K562 (cell line): ENCODE measurements at regions not wholly inside any gene's neighbourhood (a gene's known extent, or its start where the extent isn't known, plus 50 kb on each side); places are given as distances from the start of the nearest gene placed in this dataset.

Experiments used
- ATAC-seq: fragments of 200-7000 bp; cut with Tn5 transposase; 3 replicates; pipeline ENCODE4 v1.9.1; 2020; ENCODE audit warnings: moderate library complexity
- BruUV-seq: library from RNA; stranded (reverse); fragments of 400-500 nt; replicated peaks from 2 replicates; lab custom pipeline; 2021; lab: Mats Ljungman, UMichigan
- CTCF ChIA-PET: fragments of 300-600 bp; formaldehyde crosslinking; extraction: SDS; loops from one replicate; lab custom pipeline; 2021; ENCODE audit warnings: low intra/inter-chr PET ratio; lab: Yijun Ruan, JAX
- POLR2A ChIA-PET: fragments of 300-600, 350-650 bp; sonication (Branson Sonifier 250); formaldehyde crosslinking; extraction: SDS; loops from one replicate; lab custom pipeline; 2021; ENCODE audit warnings: antibody characterized with exemption, inconsistent platforms; lab: Yijun Ruan, JAX
- DNase-seq, 4 experiments: peaks; one replicate each; pipeline versions ENCODE4 v3.0.0 to v3.0.0-alpha.2; 2011 to 2018; ENCODE audit warnings: low spot score in 3 of 4, mixed read lengths in 3 of 4; ENCODE audit errors: extremely low read depth in 1 of 4
- FAIRE-seq: peaks from 2 replicates; lab custom pipeline; 2011; peaks lifted over from hg19 to GRCh38; lab: Jason Lieb, UNC
- H2AFZ ChIP-seq: 2 replicates; pipeline ENCODE4 v1.6.0; 2011; ENCODE audit warnings: low read depth, low read length, control low read depth, inconsistent platforms
- H3K27ac ChIP-seq: fragments of 200-600 bp; 3 replicates; pipeline ENCODE4 v1.8.0; 2011; ENCODE audit warnings: low read depth, mild to moderate bottlenecking, control low read depth, inconsistent platforms, low read length, moderate library complexity, mixed read lengths; ENCODE audit errors: extremely low read depth
- H3K27me3 ChIP-seq, 2 experiments: fragments of 300-600 bp in 1 of 2; 2 replicates in 1 of 2; 3 replicates in 1 of 2; pipeline versions ENCODE4 v1.6.0 to v1.8.0; 2011; ENCODE audit warnings: inconsistent platforms in 2 of 2, low read length in 2 of 2, mild to moderate bottlenecking in 1 of 2, mixed read lengths in 1 of 2, moderate library complexity in 1 of 2; ENCODE audit not compliant: control insufficient read depth in 2 of 2, insufficient read depth in 2 of 2
- H3K36me3 ChIP-seq: fragments of 300-600 bp; 3 replicates; pipeline ENCODE4 v1.8.0; 2011; ENCODE audit warnings: mild to moderate bottlenecking, low read length, inconsistent platforms; ENCODE audit not compliant: control insufficient read depth, insufficient read depth
- H3K4me1 ChIP-seq, 2 experiments: fragments of 200-600 bp in 1 of 2; replicated peaks in 1 of 2; 2 replicates in 1 of 2; 3 replicates in 1 of 2; pipeline versions ENCODE4 v1.5.1 to v1.8.0; 2011; ENCODE audit warnings: inconsistent platforms in 2 of 2, low read length in 2 of 2, mild to moderate bottlenecking in 1 of 2, mixed read lengths in 1 of 2, moderate library complexity in 1 of 2; ENCODE audit not compliant: control insufficient read depth in 2 of 2, insufficient read depth in 2 of 2
- H3K4me2 ChIP-seq: 2 replicates; pipeline ENCODE4 v1.6.1; 2011; ENCODE audit warnings: low read length, control low read depth, inconsistent platforms, mixed read lengths; ENCODE audit not compliant: insufficient read depth
- H3K4me3 ChIP-seq: fragments of 200-600 bp; sonication (generic), shearing (Covaris generic); 2 replicates; pipeline ENCODE4 v1.5.1; 2016; ENCODE audit warnings: control low read depth, inconsistent platforms
- H3K79me2 ChIP-seq: fragments of 200-600 bp; 3 replicates; pipeline ENCODE4 v1.8.0; 2011; ENCODE audit warnings: low read length, inconsistent platforms; ENCODE audit not compliant: control insufficient read depth, insufficient read depth
- H3K9ac ChIP-seq, 2 experiments: 2 replicates each; pipeline versions ENCODE4 v1.6.0 to v1.6.1; 2011; ENCODE audit warnings: low read depth in 2 of 2, low read length in 2 of 2, control low read depth in 1 of 2, inconsistent platforms in 1 of 2, mild to moderate bottlenecking in 1 of 2, mixed read lengths in 1 of 2; ENCODE audit not compliant: insufficient read depth in 1 of 2
- H3K9me1 ChIP-seq: one replicate; pipeline ENCODE4 v1.6.0; 2011; ENCODE audit warnings: inconsistent platforms, mild to moderate bottlenecking, low read length, moderate library complexity; ENCODE audit not compliant: control insufficient read depth, insufficient read depth
- H3K9me3 ChIP-seq: replicated peaks from 2 replicates; pipeline ENCODE4 v1.5.1; 2011; ENCODE audit warnings: low read depth, low read length, inconsistent platforms; ENCODE audit not compliant: control insufficient read depth, insufficient read depth
- H4K20me1 ChIP-seq: replicated peaks from 2 replicates; pipeline ENCODE4 v1.6.1; 2011; ENCODE audit warnings: low read length, inconsistent platforms, mixed read lengths; ENCODE audit not compliant: control insufficient read depth, insufficient read depth
- CHAMP1 ChIP-seq: fragments of 450-650 bp; IDR thresholded peaks from 2 replicates; pipeline ENCODE4 v1.6.1; 2016; ENCODE audit warnings: mild to moderate bottlenecking
- CHCHD3 ChIP-seq: fragments of 250-450 bp; sonication (Bioruptor Pico); IDR thresholded peaks from 2 replicates; pipeline ENCODE4 v2.1.2; 2022; ENCODE audit warnings: mild to moderate bottlenecking
- CSDE1 ChIP-seq, 2 experiments: fragments of 450-650 bp; IDR thresholded peaks; 2 replicates each; pipeline ENCODE4 v1.6.1; 2016; ENCODE audit warnings: mild to moderate bottlenecking in 1 of 2
- E2F3 ChIP-seq: fragments of 250-450 bp; sonication (Bioruptor Pico); IDR thresholded peaks from 2 replicates; pipeline ENCODE4 v1.4.0; 2020; ENCODE audit warnings: mild to moderate bottlenecking
- ESRRA ChIP-seq: fragments of 450-650 bp; IDR thresholded peaks from 2 replicates; pipeline ENCODE4 v1.6.1; 2014; ENCODE audit warnings: low read depth, mild to moderate bottlenecking, moderate library complexity, borderline replicate concordance
- ESRRB ChIP-seq: fragments of 250-450 bp; sonication (Bioruptor Pico); IDR thresholded peaks from 2 replicates; pipeline ENCODE4 v1.5.0; 2020; ENCODE audit warnings: mild to moderate bottlenecking, moderate library complexity, borderline replicate concordance
- ETV5 ChIP-seq: sonication (generic); formaldehyde crosslinking; IDR thresholded peaks from 2 replicates; pipeline ENCODE4 v1.4.0; 2020; ENCODE audit warnings: low read depth, mild to moderate bottlenecking, missing genetic modification reagents
- FOXJ3 ChIP-seq: sonication (generic); formaldehyde crosslinking; IDR thresholded peaks from 2 replicates; pipeline ENCODE4 v1.4.0; 2020; ENCODE audit warnings: mild to moderate bottlenecking, missing genetic modification reagents
- HBP1 ChIP-seq: fragments of 450-650 bp; formaldehyde crosslinking; IDR thresholded peaks from 2 replicates; pipeline ENCODE4 v1.4.0; 2022; ENCODE audit warnings: missing genetic modification characterization
- JUN ChIP-seq, 2 experiments: sonication (generic) in 1 of 2; formaldehyde crosslinking in 1 of 2; IDR thresholded peaks; 2 replicates each; pipeline versions ENCODE4 v1.6.1 to v1.8.0; 2012 to 2022; ENCODE audit warnings: borderline replicate concordance in 2 of 2, mild to moderate bottlenecking in 2 of 2, improper control_type of control experiment in 1 of 2, low read depth in 1 of 2, low read length in 1 of 2, missing genetic modification reagents in 1 of 2
- JUND ChIP-seq, 2 experiments: IDR thresholded peaks; 2 replicates in 1 of 2; 3 replicates in 1 of 2; pipeline ENCODE4 v1.6.1; 2011; ENCODE audit warnings: borderline replicate concordance in 2 of 2, low read depth in 2 of 2, low read length in 2 of 2, improper control_type of control experiment in 1 of 2, missing biosample characterization in 1 of 2, missing genetic modification characterization in 1 of 2, missing genetic modification reagents in 1 of 2
- NFRKB ChIP-seq: fragments of 450-650 bp; IDR thresholded peaks from 2 replicates; pipeline ENCODE4 v1.6.1; 2016; ENCODE audit warnings: low read depth
- PKNOX1 ChIP-seq: fragments of 450-650 bp; IDR thresholded peaks from 2 replicates; pipeline ENCODE4 v1.6.1; 2016
- ZEB2 ChIP-seq: fragments of 450-650 bp; IDR thresholded peaks from 2 replicates; pipeline ENCODE4 v1.6.1; 2016
- ZNF277 ChIP-seq: fragments of 250-450 bp; sonication (Bioruptor Pico); IDR thresholded peaks from 2 replicates; pipeline ENCODE4 v1.8.0; 2022; ENCODE audit warnings: inconsistent platforms, mild to moderate bottlenecking, moderate library complexity, borderline replicate concordance
- ZNF3 ChIP-seq: fragments of 250-450 bp; sonication (Bioruptor Pico); IDR thresholded peaks from 2 replicates; pipeline ENCODE4 v1.5.0; 2021; ENCODE audit warnings: mild to moderate bottlenecking, moderate library complexity
- WGBS: fragments of 100-300 bp; shearing (Covaris generic); methylation state at CpG from one replicate; pipeline ENCODE4 v1.1.6; 2016; ENCODE audit warnings: low coverage, mixed read lengths; ENCODE audit not compliant: insufficient coverage; ENCODE audit errors: missing lambda C conversion rate; 5-methylcytosine and 5-hydroxymethylcytosine counted together
- in situ Hi-C: fragments of 300-500 bp; cut with MboI; formaldehyde crosslinking; loops from 4 replicates; pipeline ENCODE4 v1.15.0; 2018; ENCODE audit warnings: inconsistent platforms, mixed read lengths
- intact Hi-C: fragments of 100-400 bp; cut with micrococcal nuclease; formaldehyde crosslinking; loops from 2 replicates; pipeline ENCODE4 v1.14.2; 2022

- Histone ChIP-seq H4K20me1 (no peaks in the 10 kb centered on the region), H2AFZ (no peak overlapping the region), H3K27me3 (no peaks in the 10 kb centered on the region), H3K36me3 (no peaks in the 10 kb centered on the region), H3K79me2 (no peaks in the 10 kb centered on the region), H3K9me3 (no peaks in the 10 kb centered on the region), H3K27ac (no peak overlapping the region), H3K4me2 (no peak overlapping the region), H3K9me1 (no peaks in the 10 kb centered on the region), H3K4me3 (no peak overlapping the region), H3K4me1 (no peaks in the 10 kb centered on the region), H3K9ac (no peak overlapping the region)
- ATAC-seq (no peak), FAIRE-seq (no peak), DNase-seq (no peak)
- intact Hi-C loops (no loop called here), in situ Hi-C loops (no loop called here)
- no TSS peak for BruUV-seq
- CTCF ChIA-PET = no interaction called here
- 0% methylated on average over 3 of the region's 3 CpGs for WGBS
- TF ChIP-seq JUND (IDR thresholded peaks at IDR 0.05; ENCODE audit: borderline replicate concordance, low read depth, low read length) = no peak
- TF ChIP-seq JUND (tag; IDR thresholded peaks at IDR 0.05; ENCODE audit: borderline replicate concordance, low read depth, low read length) = no peak
- TF ChIP-seq HBP1 (CRISPR knock-in tag) = no peak
- TF ChIP-seq ZNF277 (CRISPR knock-in tag) = no peak
- TF ChIP-seq PKNOX1 = no peak
- TF ChIP-seq ESRRA = no peak
- TF ChIP-seq JUN (IDR thresholded peaks at IDR 0.05; ENCODE audit: borderline replicate concordance, low read depth, low read length) = no peak
- TF ChIP-seq JUN (CRISPR knock-in tag; IDR thresholded peaks at IDR 0.05; ENCODE audit: borderline replicate concordance) = no peak
- no peak for TF ChIP-seq CHAMP1
- no peak for TF ChIP-seq CHCHD3 (CRISPR knock-in tag)
- TF ChIP-seq CSDE1 (IDR thresholded peaks at IDR 0.05) = no peak
- TF ChIP-seq ETV5 (CRISPR knock-in tag) = no peak
- TF ChIP-seq E2F3 (CRISPR knock-in tag) = no peak
- no peak for TF ChIP-seq NFRKB
- no peak for TF ChIP-seq FOXJ3 (CRISPR knock-in tag)
- TF ChIP-seq ESRRB (CRISPR knock-in tag) = no peak
- no peak for TF ChIP-seq ZEB2
- TF ChIP-seq ZNF3 (CRISPR knock-in tag) = no peak
- POLR2A ChIA-PET = no interaction called here
These were observed 168.2 kb downstream of the KCNS3 start for GRCh38 chr2:18046558-18047212.
